ENCODE measurements at regions not wholly inside any gene's neighbourhood (a gene's known extent, or its start where the extent isn't known, plus 50 kb on each side); places are given as distances from the start of the nearest gene placed in this dataset.
"Not testable (repeated sequence)": the region's sequence is repeated elsewhere in the genome, so short reads cannot be mapped to it uniquely, and the experiment has no call there.

DNA sequence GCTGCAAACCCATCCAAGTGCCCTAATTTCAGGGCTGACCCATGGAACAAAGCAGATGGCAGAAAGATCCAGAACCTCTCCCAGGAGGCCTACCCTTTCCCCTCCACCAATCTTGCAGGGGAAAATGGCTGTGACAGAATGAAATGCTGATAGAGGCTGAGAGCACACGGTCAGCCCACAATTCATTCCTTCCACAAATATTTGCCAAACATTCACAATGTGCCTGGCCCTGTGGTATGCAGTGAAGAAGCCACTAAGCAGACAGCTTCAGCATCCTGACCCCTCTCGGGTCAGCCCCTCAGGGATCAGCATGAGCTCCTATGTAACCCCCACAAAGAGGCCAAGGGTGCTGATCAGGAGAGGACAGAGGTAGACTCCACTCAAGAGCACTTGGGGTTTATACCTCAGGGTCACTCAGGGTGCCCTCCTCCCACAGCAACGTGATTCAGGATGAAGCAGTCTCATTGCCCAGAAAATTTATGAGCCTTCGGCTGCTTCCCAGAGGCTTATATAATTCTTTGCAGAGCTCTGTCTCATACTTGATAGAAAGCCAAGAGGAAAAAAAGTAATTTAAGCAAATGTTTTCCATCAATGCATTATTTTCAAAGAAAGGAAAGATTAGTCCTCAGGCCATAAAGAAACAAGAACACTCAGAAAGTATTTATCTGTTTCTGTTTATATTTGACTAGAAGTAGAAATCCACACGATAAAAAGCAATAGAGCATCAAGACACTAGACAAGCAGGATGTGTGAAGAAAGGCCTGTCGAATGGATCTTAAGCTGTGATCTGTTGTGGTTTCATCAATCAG, 123.8 kb upstream of the VOPP1 start:
- H3K36me3 ChIP-seq (replicated peaks in 1 of 2; ENCODE audit: control insufficient read depth in 1 of 2, insufficient read depth in 2 of 2, low read length in 2 of 2); H3K27me3 ChIP-seq (ENCODE audit: control insufficient read depth in 1 of 2, insufficient read depth in 2 of 2, low read length in 2 of 2); BruUV-seq (replicated peaks); ATAC-seq; H2AFZ ChIP-seq (ENCODE audit: low read length); H3K27ac ChIP-seq (ENCODE audit: extremely low read length, insufficient read depth, low read length); H4K20me1 ChIP-seq (ENCODE audit: insufficient read depth, low read length); in situ Hi-C loops (cut with HindIII; ENCODE audit: extremely low pct_ligation_motif_present, low pct_unique_long_range_greater_than_20kb); H3K4me3 ChIP-seq (replicated peaks in 1 of 3; ENCODE audit: insufficient read depth in 1 of 3, low read depth in 2 of 3, low read length in 3 of 3); H3K79me2 ChIP-seq (ENCODE audit: insufficient read depth, low read length); FAIRE-seq; H3K9me3 ChIP-seq (ENCODE audit: low read length); intact Hi-C loops (cut with micrococcal nuclease; ENCODE audit: unreplicated experiment); DNase-seq (ENCODE audit: low spot score); H3K4me2 ChIP-seq (ENCODE audit: low read depth, low read length); POLR2A ChIA-PET; CTCF ChIA-PET (ENCODE audit: low intra/inter-chr PET ratio, low total read pairs); H3K9ac ChIP-seq (ENCODE audit: insufficient read depth, low read depth, low read length): not testable (repeated sequence)
- 80% methylated on average over 4 of the region's 6 CpGs for WGBS (ENCODE audit: low lambda C conversion rate)
- peaks cover 58% of the 10 kb centered on the region for H3K4me1 ChIP-seq (ENCODE audit: insufficient read depth, low read length)

GRCh38 chr7:55694484-55694883, 122.2 kb upstream of the VOPP1 start:
- H2AFZ ChIP-seq (ENCODE audit: low read length); H3K9ac ChIP-seq (ENCODE audit: insufficient read depth, low read depth, low read length); DNase-seq (ENCODE audit: low spot score); intact Hi-C loops (cut with micrococcal nuclease; ENCODE audit: unreplicated experiment); CTCF ChIA-PET (ENCODE audit: low intra/inter-chr PET ratio, low total read pairs); H3K4me2 ChIP-seq (ENCODE audit: low read depth, low read length); H3K9me3 ChIP-seq (ENCODE audit: low read length); in situ Hi-C loops (cut with HindIII; ENCODE audit: extremely low pct_ligation_motif_present, low pct_unique_long_range_greater_than_20kb); H3K36me3 ChIP-seq (replicated peaks in 1 of 2; ENCODE audit: control insufficient read depth in 1 of 2, insufficient read depth in 2 of 2, low read length in 2 of 2); ATAC-seq; POLR2A ChIA-PET; H4K20me1 ChIP-seq (ENCODE audit: insufficient read depth, low read length); H3K79me2 ChIP-seq (ENCODE audit: insufficient read depth, low read length); H3K27me3 ChIP-seq (ENCODE audit: control insufficient read depth in 1 of 2, insufficient read depth in 2 of 2, low read length in 2 of 2); H3K27ac ChIP-seq (ENCODE audit: extremely low read length, insufficient read depth, low read length); FAIRE-seq; BruUV-seq (replicated peaks); H3K4me3 ChIP-seq (replicated peaks in 1 of 3; ENCODE audit: insufficient read depth in 1 of 3, low read depth in 2 of 3, low read length in 3 of 3): not testable (repeated sequence)
- 54% methylated on average over 5 of the region's 5 CpGs for WGBS (ENCODE audit: low lambda C conversion rate)
- H3K4me1 ChIP-seq (ENCODE audit: insufficient read depth, low read length): peaks cover 54% of the 10 kb centered on the region
